MM.1S (cell line): ENCODE measurements at regions not wholly inside any gene's neighbourhood (a gene's known extent, or its start where the extent isn't known, plus 50 kb on each side); places are given as distances from the start of the nearest gene placed in this dataset.

Experiments used
- DNase-seq: peaks from one replicate; pipeline ENCODE4 v3.0.0-alpha.2; 2015
- H2AFZ ChIP-seq: fragments of 300-600 bp; sonication (generic); 2 replicates; pipeline ENCODE4 v1.6.0; 2016; ENCODE audit warnings: antibody characterized with exemption, low read length
- H3F3A ChIP-seq: fragments of 300-600 bp; sonication (generic); 2 replicates; pipeline ENCODE4 v1.6.1; 2016; ENCODE audit warnings: mild to moderate bottlenecking, antibody characterized with exemption, low read length, moderate library complexity, mixed read lengths; ENCODE audit not compliant: insufficient read depth
- H3K27ac ChIP-seq: fragments of 300-600 bp; sonication (generic); 2 replicates; pipeline ENCODE4 v1.5.1; 2016; ENCODE audit warnings: mild to moderate bottlenecking, low read length
- H3K27me3 ChIP-seq: fragments of 300-600 bp; sonication (generic); replicated peaks from 2 replicates; pipeline ENCODE4 v1.6.0; 2016; ENCODE audit warnings: low read length; ENCODE audit not compliant: insufficient read depth
- H3K36me3 ChIP-seq: fragments of 300-600 bp; sonication (generic); replicated peaks from 2 replicates; pipeline ENCODE4 v1.6.1; 2016; ENCODE audit warnings: mild to moderate bottlenecking, low read length, mixed read lengths; ENCODE audit not compliant: insufficient read depth
- H3K4me1 ChIP-seq: fragments of 300-600 bp; sonication (generic); 2 replicates; pipeline ENCODE4 v1.6.1; 2016; ENCODE audit warnings: low read length, mixed read lengths
- H3K4me2 ChIP-seq: fragments of 300-600 bp; sonication (generic); 2 replicates; pipeline ENCODE4 v1.6.0; 2016; ENCODE audit warnings: low read depth, low read length
- H3K4me3 ChIP-seq: fragments of 300-600 bp; sonication (generic); 2 replicates; pipeline ENCODE4 v1.5.1; 2016; ENCODE audit warnings: low read length, mixed read lengths
- H3K79me2 ChIP-seq: fragments of 300-600 bp; sonication (generic); 2 replicates; pipeline ENCODE4 v1.6.1; 2016; ENCODE audit warnings: mixed run types, low read length, mixed read lengths
- H3K9ac ChIP-seq: fragments of 300-600 bp; sonication (generic); 2 replicates; pipeline ENCODE4 v1.6.1; 2016; ENCODE audit warnings: low read length, mixed read lengths
- H3K9me2 ChIP-seq: fragments of 300-600 bp; sonication (generic); replicated peaks from 2 replicates; pipeline ENCODE4 v1.6.1; 2016; ENCODE audit warnings: mild to moderate bottlenecking, low read length, mixed read lengths; ENCODE audit not compliant: insufficient read depth
- H3K9me3 ChIP-seq: fragments of 300-600 bp; sonication (generic); replicated peaks from 2 replicates; pipeline ENCODE4 v1.6.1; 2016; ENCODE audit warnings: mild to moderate bottlenecking, low read length, mixed read lengths; ENCODE audit not compliant: insufficient read depth
- H4K20me1 ChIP-seq: fragments of 300-600 bp; sonication (generic); 2 replicates; pipeline ENCODE4 v1.6.1; 2016; ENCODE audit warnings: mild to moderate bottlenecking, low read length, moderate library complexity, mixed read lengths; ENCODE audit not compliant: insufficient read depth
- EZH2 ChIP-seq: fragments of 300-600 bp; sonication (generic); optimal IDR thresholded peaks from 2 replicates; pipeline ENCODE3; 2017; ENCODE audit warnings: low read depth, mild to moderate bottlenecking, antibody characterized with exemption, low read length, mixed read lengths
- EZH2phosphoT487 ChIP-seq: fragments of 300-600 bp; sonication (generic); IDR thresholded peaks from 2 replicates; pipeline ENCODE4 v1.6.1; 2018; ENCODE audit warnings: antibody characterized with exemption, low read length
- TF ChIP-seq, protein P1 (sequence below): fragments of 300-600 bp; sonication (generic); IDR thresholded peaks from 2 replicates; pipeline ENCODE4 v1.5.1; 2016; ENCODE audit warnings: antibody characterized with exemption, low read length, mixed read lengths

DNA sequence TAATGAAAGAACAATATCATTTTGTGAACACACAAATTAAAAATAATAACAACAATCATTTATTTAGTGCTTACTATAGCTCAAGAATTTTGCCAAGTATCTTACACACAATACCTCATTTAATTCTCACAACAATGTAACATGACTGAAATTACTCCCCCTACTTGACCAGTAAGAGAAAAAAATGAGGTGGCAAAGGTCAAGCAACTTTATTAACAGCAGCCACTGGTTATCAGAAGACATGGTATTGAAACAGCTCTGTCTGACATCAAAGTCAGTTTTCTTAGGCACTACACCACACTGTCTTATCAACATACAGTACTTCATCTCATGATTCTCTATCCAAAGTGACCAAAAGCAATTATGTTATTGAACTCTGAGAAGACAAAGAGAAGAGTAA, 389.4 kb downstream of the ZEB2 start:
- H3F3A ChIP-seq, result no peaks in the 10 kb centered on the region
- H3K4me2 ChIP-seq, result no peak overlapping the region
- no peaks in the 10 kb centered on the region for H3K9me3 ChIP-seq
- DNase-seq, result no peak
- H4K20me1 ChIP-seq, result no peaks in the 10 kb centered on the region
- no peaks in the 10 kb centered on the region for H3K9me2 ChIP-seq
- no peak overlapping the region for H3K4me3 ChIP-seq
- no peak for TF ChIP-seq EZH2phosphoT487
- no peaks in the 10 kb centered on the region for H3K79me2 ChIP-seq
- H3K9ac ChIP-seq, result no peak overlapping the region
- H3K4me1 ChIP-seq, result no peaks in the 10 kb centered on the region
- no peak overlapping the region for H3K27ac ChIP-seq
- no peaks in the 10 kb centered on the region for H3K27me3 ChIP-seq
- no peak overlapping the region for H2AFZ ChIP-seq
- H3K36me3 ChIP-seq, result no peaks in the 10 kb centered on the region

DNA sequence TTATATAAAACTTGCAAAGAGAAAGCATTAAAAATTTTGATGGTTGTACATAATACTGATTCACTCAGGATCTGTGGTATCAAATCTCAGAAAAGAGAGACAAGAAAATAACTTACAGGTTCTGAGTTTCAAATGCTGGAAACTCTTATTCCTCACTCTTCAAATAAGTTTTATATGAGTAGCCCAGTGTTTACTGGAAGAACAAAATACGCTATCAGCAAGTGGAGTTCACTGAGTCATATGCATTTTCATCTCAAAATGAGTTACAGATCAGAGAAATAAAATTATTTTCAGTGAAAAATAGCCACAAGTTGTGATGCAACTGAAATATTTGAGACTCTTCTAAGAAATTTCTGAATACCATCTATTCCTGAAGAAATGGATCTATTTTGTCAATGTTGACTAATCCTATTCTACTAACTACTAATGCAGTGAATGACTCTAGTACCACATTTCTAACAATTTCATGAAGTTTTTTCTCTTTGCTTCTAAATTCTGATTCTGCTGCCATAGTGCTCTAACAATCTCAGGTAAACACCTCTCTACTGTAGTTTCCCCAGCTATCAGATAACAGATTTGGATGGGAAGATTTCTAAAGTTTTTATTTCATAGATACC, 391.7 kb downstream of the ZEB2 start:
- Histone ChIP-seq H3K9ac (no peak overlapping the region), H3K9me3 (no peaks in the 10 kb centered on the region), H3F3A (no peaks in the 10 kb centered on the region), H3K4me2 (no peak overlapping the region), H3K9me2 (no peaks in the 10 kb centered on the region), H4K20me1 (no peaks in the 10 kb centered on the region), H3K27me3 (no peaks in the 10 kb centered on the region), H3K4me3 (no peak overlapping the region), H3K27ac (no peak overlapping the region), H3K36me3 (no peaks in the 10 kb centered on the region), H3K4me1 (no peaks in the 10 kb centered on the region), H3K79me2 (no peaks in the 10 kb centered on the region), H2AFZ (no peak overlapping the region)
- no peak for DNase-seq
- TF ChIP-seq EZH2 (no peak), EZH2phosphoT487 (no peak)
- TF ChIP-seq, protein P1, sequence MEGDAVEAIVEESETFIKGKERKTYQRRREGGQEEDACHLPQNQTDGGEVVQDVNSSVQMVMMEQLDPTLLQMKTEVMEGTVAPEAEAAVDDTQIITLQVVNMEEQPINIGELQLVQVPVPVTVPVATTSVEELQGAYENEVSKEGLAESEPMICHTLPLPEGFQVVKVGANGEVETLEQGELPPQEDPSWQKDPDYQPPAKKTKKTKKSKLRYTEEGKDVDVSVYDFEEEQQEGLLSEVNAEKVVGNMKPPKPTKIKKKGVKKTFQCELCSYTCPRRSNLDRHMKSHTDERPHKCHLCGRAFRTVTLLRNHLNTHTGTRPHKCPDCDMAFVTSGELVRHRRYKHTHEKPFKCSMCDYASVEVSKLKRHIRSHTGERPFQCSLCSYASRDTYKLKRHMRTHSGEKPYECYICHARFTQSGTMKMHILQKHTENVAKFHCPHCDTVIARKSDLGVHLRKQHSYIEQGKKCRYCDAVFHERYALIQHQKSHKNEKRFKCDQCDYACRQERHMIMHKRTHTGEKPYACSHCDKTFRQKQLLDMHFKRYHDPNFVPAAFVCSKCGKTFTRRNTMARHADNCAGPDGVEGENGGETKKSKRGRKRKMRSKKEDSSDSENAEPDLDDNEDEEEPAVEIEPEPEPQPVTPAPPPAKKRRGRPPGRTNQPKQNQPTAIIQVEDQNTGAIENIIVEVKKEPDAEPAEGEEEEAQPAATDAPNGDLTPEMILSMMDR, result no peak

DNA sequence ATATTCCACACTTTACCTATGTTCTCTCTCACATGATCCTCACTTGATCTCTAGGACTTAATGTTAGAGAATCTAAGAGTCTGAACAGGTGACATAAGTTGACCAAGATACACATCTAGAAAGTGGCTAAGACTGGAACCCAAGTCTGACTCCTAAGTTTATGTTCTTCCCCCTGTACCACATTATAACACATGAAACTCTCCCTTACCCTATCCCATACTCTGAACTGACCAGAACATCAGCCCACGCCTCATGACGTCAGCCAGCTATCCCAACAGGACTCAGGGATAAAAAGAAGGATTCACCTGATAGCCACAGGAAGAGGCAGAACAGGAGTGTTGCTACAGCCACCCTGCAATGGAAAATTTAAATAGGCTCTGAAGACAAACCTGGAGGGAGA, 392.2 kb downstream of the ZEB2 start:
- Histone ChIP-seq H4K20me1 (no peaks in the 10 kb centered on the region), H3K27ac (no peak overlapping the region), H3K79me2 (no peaks in the 10 kb centered on the region), H3F3A (no peaks in the 10 kb centered on the region), H3K4me3 (no peak overlapping the region), H3K36me3 (no peaks in the 10 kb centered on the region), H3K9ac (no peak overlapping the region), H3K27me3 (no peaks in the 10 kb centered on the region), H3K9me3 (no peaks in the 10 kb centered on the region), H2AFZ (no peak overlapping the region), H3K4me1 (no peaks in the 10 kb centered on the region), H3K9me2 (no peaks in the 10 kb centered on the region), H3K4me2 (no peak overlapping the region)
- TF ChIP-seq EZH2phosphoT487 (no peak), EZH2 (no peak)
- DNase-seq, result no peak

DNA sequence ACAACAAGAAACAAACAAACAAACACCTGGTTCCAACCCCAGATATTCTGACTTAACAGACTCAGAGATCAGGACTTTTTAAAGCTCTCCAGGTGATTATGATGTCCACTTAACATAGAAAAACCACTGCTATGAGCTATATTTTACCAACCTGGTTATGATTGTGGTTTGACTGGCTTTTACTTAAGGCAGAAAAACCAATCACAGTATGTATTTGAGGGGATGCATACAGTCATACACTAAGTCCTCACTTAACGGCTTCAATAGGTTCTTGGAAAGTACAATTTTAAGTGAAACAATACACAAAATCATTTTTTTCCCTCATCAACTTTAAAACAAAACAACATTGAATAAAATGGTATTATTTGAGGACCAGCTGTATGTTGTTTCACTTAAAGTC, 393.6 kb downstream of the ZEB2 start:
- Histone ChIP-seq H3F3A (no peaks in the 10 kb centered on the region), H4K20me1 (no peaks in the 10 kb centered on the region), H3K27ac (no peak overlapping the region), H3K36me3 (no peaks in the 10 kb centered on the region), H3K9me3 (no peaks in the 10 kb centered on the region), H3K9ac (no peak overlapping the region), H2AFZ (no peak overlapping the region), H3K4me1 (no peaks in the 10 kb centered on the region), H3K4me3 (no peak overlapping the region), H3K9me2 (no peaks in the 10 kb centered on the region), H3K4me2 (no peak overlapping the region), H3K79me2 (no peaks in the 10 kb centered on the region), H3K27me3 (no peaks in the 10 kb centered on the region)
- TF ChIP-seq EZH2 (no peak), EZH2phosphoT487 (no peak)
- TF ChIP-seq, protein P1, result no peak
- no peak for DNase-seq
